WI38 (cell line): ENCODE measurements at regions not wholly inside any gene's neighbourhood (a gene's known extent, or its start where the extent isn't known, plus 50 kb on each side); places are given as distances from the start of the nearest gene placed in this dataset.

Source experiments
- H3K4me3 ChIP-seq: 2 replicates; pipeline ENCODE4 v1.5.1; 2011; ENCODE audit warnings: low read depth, mild to moderate bottlenecking, control low read depth, low read length
- CTCF ChIP-seq: IDR thresholded peaks from 2 replicates; pipeline ENCODE4 v1.5.1; 2012; ENCODE audit warnings: low read depth, mild to moderate bottlenecking, control low read depth, low read length

- H3K4me3 ChIP-seq, result no peak overlapping the region
- no peak for TF ChIP-seq CTCF
Measured at GRCh38 chr4:37001688-37002436, 242.7 kb upstream of the NWD2 start.

- no peak for TF ChIP-seq CTCF
- no peak overlapping the region for H3K4me3 ChIP-seq
Measured at GRCh38 chr4:37002625-37003024, 241.9 kb upstream of the NWD2 start.

- no peak for TF ChIP-seq CTCF
- H3K4me3 ChIP-seq, result no peak overlapping the region
Measured at GRCh38 chr4:37008199-37008598, 236.3 kb upstream of the NWD2 start.

- H3K4me3 ChIP-seq, result no peak overlapping the region
- TF ChIP-seq CTCF, result no peak
Measured at GRCh38 chr4:37014584-37014983, 230.0 kb upstream of the NWD2 start.

- H3K4me3 ChIP-seq, result no peak overlapping the region
- no peak for TF ChIP-seq CTCF
Measured at GRCh38 chr4:37015391-37015790, 229.2 kb upstream of the NWD2 start.

- TF ChIP-seq CTCF, result no peak
- no peak overlapping the region for H3K4me3 ChIP-seq
Measured at GRCh38 chr4:37023504-37023903, 221.0 kb upstream of the NWD2 start.

GRCh38 chr4:37023996-37024395, 220.5 kb upstream of the NWD2 start:
- H3K4me3 ChIP-seq, result no peak overlapping the region
- TF ChIP-seq CTCF, result no peak
